ENCODE measurements at regions not wholly inside any gene's neighbourhood (a gene's known extent, or its start where the extent isn't known, plus 50 kb on each side); places are given as distances from the start of the nearest gene placed in this dataset.

DNA sequence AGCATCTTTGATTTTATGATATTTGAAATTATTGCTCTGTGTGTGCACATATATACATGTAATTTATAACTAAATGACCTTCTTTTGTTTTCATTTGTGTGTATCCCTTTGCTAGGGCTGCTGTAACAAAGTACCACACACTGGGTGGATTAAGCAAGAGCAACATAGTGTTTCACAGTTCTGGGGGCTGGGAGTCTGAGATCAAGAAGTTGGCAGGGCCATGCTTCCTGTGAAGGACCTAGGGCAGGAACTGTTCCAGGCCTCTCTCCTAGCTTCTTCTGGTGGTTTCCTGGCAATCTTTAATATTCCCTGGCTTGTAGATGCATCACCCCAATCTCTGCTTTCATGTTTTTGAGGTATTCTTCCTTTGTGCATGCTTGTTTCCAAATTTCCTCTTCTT lies 1043.9 kb downstream of the TSN start:
- H3K27ac ChIP-seq (ENCODE audit: low read depth, low read length): no peak overlapping the region
- no peaks in the 10 kb centered on the region for H3K36me3 ChIP-seq (ENCODE audit: control insufficient read depth, low read length)
- H3K79me2 ChIP-seq (ENCODE audit: control insufficient read depth, low read length): no peaks in the 10 kb centered on the region
- H3F3A ChIP-seq (ENCODE audit: control insufficient read depth, insufficient read depth): no peaks in the 10 kb centered on the region
- H3K4me3 ChIP-seq (ENCODE audit: low read length): no peak overlapping the region
- no peaks in the 10 kb centered on the region for H3K9me2 ChIP-seq (replicated peaks; ENCODE audit: control insufficient read depth, low read length)
- H3K4me2 ChIP-seq (ENCODE audit: low read length): no peak overlapping the region
- H3K27me3 ChIP-seq (ENCODE audit: control insufficient read depth, low read length): no peaks in the 10 kb centered on the region
- H3K4me1 ChIP-seq (ENCODE audit: control insufficient read depth, low read length): no peaks in the 10 kb centered on the region
- TF ChIP-seq, protein P1, sequence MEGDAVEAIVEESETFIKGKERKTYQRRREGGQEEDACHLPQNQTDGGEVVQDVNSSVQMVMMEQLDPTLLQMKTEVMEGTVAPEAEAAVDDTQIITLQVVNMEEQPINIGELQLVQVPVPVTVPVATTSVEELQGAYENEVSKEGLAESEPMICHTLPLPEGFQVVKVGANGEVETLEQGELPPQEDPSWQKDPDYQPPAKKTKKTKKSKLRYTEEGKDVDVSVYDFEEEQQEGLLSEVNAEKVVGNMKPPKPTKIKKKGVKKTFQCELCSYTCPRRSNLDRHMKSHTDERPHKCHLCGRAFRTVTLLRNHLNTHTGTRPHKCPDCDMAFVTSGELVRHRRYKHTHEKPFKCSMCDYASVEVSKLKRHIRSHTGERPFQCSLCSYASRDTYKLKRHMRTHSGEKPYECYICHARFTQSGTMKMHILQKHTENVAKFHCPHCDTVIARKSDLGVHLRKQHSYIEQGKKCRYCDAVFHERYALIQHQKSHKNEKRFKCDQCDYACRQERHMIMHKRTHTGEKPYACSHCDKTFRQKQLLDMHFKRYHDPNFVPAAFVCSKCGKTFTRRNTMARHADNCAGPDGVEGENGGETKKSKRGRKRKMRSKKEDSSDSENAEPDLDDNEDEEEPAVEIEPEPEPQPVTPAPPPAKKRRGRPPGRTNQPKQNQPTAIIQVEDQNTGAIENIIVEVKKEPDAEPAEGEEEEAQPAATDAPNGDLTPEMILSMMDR (IDR thresholded peaks at IDR 0.05; ENCODE audit: low read depth, low read length, poor library complexity, severe bottlenecking): no peak
- no peak for TF ChIP-seq EZH2phosphoT487 (IDR thresholded peaks at IDR 0.05; ENCODE audit: borderline replicate concordance, low read length)
- H4K20me1 ChIP-seq (ENCODE audit: control insufficient read depth, insufficient read depth, low read depth, low read length): no peaks in the 10 kb centered on the region
- no peaks in the 10 kb centered on the region for H3K9me3 ChIP-seq (ENCODE audit: control insufficient read depth, insufficient read depth, low read length)

DNA sequence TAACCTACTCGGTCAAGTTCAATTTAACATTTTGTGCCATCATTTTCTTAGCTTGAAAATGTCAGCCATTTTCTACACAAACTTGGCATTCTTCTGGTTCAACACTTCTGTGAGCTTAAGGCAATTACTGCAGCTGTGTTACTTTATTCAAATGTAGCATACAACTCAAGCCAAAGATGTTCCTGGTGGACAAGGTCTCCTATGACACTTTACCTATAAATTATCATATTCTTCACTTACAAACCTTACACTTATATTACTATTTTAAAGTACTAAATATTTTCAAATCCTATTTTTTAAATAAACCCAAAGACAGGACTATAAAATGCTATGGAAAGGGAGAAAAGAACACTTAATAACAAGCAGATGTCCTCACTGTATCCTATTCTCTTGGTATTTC lies 1045.3 kb downstream of the TSN start:
- TF ChIP-seq, protein P1 (IDR thresholded peaks at IDR 0.05; ENCODE audit: low read depth, low read length, poor library complexity, severe bottlenecking): no peak
- no peak for TF ChIP-seq EZH2phosphoT487 (IDR thresholded peaks at IDR 0.05; ENCODE audit: borderline replicate concordance, low read length)
- Histone ChIP-seq H3K9me3 (ENCODE audit: control insufficient read depth, insufficient read depth, low read length) (no peaks in the 10 kb centered on the region), H3K79me2 (ENCODE audit: control insufficient read depth, low read length) (no peaks in the 10 kb centered on the region), H3K4me3 (ENCODE audit: low read length) (no peak overlapping the region), H3K27ac (ENCODE audit: low read depth, low read length) (no peak overlapping the region), H4K20me1 (ENCODE audit: control insufficient read depth, insufficient read depth, low read depth, low read length) (no peaks in the 10 kb centered on the region), H3K27me3 (ENCODE audit: control insufficient read depth, low read length) (no peaks in the 10 kb centered on the region), H3F3A (ENCODE audit: control insufficient read depth, insufficient read depth) (no peaks in the 10 kb centered on the region), H3K36me3 (ENCODE audit: control insufficient read depth, low read length) (no peaks in the 10 kb centered on the region), H3K4me1 (ENCODE audit: control insufficient read depth, low read length) (no peaks in the 10 kb centered on the region), H3K4me2 (ENCODE audit: low read length) (no peak overlapping the region), H3K9me2 (replicated peaks; ENCODE audit: control insufficient read depth, low read length) (no peaks in the 10 kb centered on the region)

DNA sequence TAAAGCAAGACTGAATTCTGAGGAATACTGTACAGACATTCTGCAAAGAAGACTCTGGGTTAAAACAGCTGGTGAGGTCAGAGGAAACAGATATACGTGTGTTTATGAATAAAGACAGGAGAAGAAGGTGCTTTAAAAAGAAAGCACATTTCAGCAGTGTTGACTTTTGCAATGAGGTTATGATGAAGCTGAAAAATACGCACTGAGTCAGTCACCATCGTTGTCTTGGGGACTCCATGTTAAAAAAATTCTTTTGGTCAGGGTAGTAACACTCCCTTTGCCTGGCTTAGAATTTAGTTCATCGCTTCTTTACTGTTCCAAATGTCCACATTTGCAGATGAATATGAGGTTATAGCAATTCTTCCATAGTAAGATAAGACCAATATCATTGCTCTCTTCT lies 1049.0 kb downstream of the TSN start:
- H3K4me1 ChIP-seq (ENCODE audit: control insufficient read depth, low read length): no peaks in the 10 kb centered on the region
- no peaks in the 10 kb centered on the region for H3K9me3 ChIP-seq (ENCODE audit: control insufficient read depth, insufficient read depth, low read length)
- H3K9me2 ChIP-seq (replicated peaks; ENCODE audit: control insufficient read depth, low read length): no peaks in the 10 kb centered on the region
- no peaks in the 10 kb centered on the region for H3K79me2 ChIP-seq (ENCODE audit: control insufficient read depth, low read length)
- no peak overlapping the region for H3K4me3 ChIP-seq (ENCODE audit: low read length)
- no peaks in the 10 kb centered on the region for H3K27me3 ChIP-seq (ENCODE audit: control insufficient read depth, low read length)
- no peak overlapping the region for H3K4me2 ChIP-seq (ENCODE audit: low read length)
- no peaks in the 10 kb centered on the region for H4K20me1 ChIP-seq (ENCODE audit: control insufficient read depth, insufficient read depth, low read depth, low read length)
- no peaks in the 10 kb centered on the region for H3K36me3 ChIP-seq (ENCODE audit: control insufficient read depth, low read length)
- TF ChIP-seq, protein P1 (IDR thresholded peaks at IDR 0.05; ENCODE audit: low read depth, low read length, poor library complexity, severe bottlenecking): no peak
- TF ChIP-seq EZH2phosphoT487 (IDR thresholded peaks at IDR 0.05; ENCODE audit: borderline replicate concordance, low read length): no peak
- H3K27ac ChIP-seq (ENCODE audit: low read depth, low read length): no peak overlapping the region
- no peaks in the 10 kb centered on the region for H3F3A ChIP-seq (ENCODE audit: control insufficient read depth, insufficient read depth)

DNA sequence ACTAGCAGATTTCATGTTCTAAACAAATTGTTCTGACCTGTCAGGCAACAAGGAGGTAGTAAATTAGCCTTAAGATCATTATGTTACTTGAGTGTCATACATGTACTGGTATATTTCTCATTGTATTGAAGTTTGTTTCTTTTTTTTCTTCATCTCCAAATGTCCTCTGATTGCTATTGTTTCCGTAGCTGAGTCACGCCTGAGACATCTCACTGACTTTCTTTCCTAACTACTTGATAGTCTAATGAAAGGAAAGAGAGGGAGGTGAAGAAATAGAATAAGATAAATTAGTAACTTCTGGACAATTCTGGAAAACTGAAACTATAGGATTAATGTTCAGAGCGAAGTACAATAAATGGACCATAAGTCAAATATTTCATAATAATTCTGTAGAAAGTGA lies 1049.9 kb downstream of the TSN start:
- TF ChIP-seq, protein P1 (IDR thresholded peaks at IDR 0.05; ENCODE audit: low read depth, low read length, poor library complexity, severe bottlenecking): no peak
- TF ChIP-seq EZH2phosphoT487 (IDR thresholded peaks at IDR 0.05; ENCODE audit: borderline replicate concordance, low read length): no peak
- no peak overlapping the region for H3K27ac ChIP-seq (ENCODE audit: low read depth, low read length)
- H3K4me3 ChIP-seq (ENCODE audit: low read length): no peak overlapping the region
- H3K79me2 ChIP-seq (ENCODE audit: control insufficient read depth, low read length): no peaks in the 10 kb centered on the region
- no peaks in the 10 kb centered on the region for H4K20me1 ChIP-seq (ENCODE audit: control insufficient read depth, insufficient read depth, low read depth, low read length)
- no peaks in the 10 kb centered on the region for H3K9me3 ChIP-seq (ENCODE audit: control insufficient read depth, insufficient read depth, low read length)
- no peaks in the 10 kb centered on the region for H3K9me2 ChIP-seq (replicated peaks; ENCODE audit: control insufficient read depth, low read length)
- no peak overlapping the region for H3K4me2 ChIP-seq (ENCODE audit: low read length)
- H3K4me1 ChIP-seq (ENCODE audit: control insufficient read depth, low read length): no peaks in the 10 kb centered on the region
- no peaks in the 10 kb centered on the region for H3F3A ChIP-seq (ENCODE audit: control insufficient read depth, insufficient read depth)
- H3K36me3 ChIP-seq (ENCODE audit: control insufficient read depth, low read length): no peaks in the 10 kb centered on the region
- no peaks in the 10 kb centered on the region for H3K27me3 ChIP-seq (ENCODE audit: control insufficient read depth, low read length)
